Glomerular visceral epithelial cell (primary cell): ENCODE measurements at regions not wholly inside any gene's neighbourhood (a gene's known extent, or its start where the extent isn't known, plus 50 kb on each side); places are given as distances from the start of the nearest gene placed in this dataset.

Source experiments
- DNase-seq: peaks from one replicate; pipeline ENCODE4 v3.0.0-alpha.2; 2016; ENCODE audit errors: extremely low spot score

- peak; percentile 44 for DNase-seq
These were observed 195.4 kb downstream of the MACC1 start for GRCh38 chr7:20021831-20022230.

- DNase-seq, result no peak
These were observed 196.1 kb downstream of the MACC1 start for GRCh38 chr7:20021066-20021465.

- DNase-seq, result no peak
These were observed 197.3 kb downstream of the MACC1 start for GRCh38 chr7:20019757-20020432.

GRCh38 chr7:20016669-20017068, 200.5 kb downstream of the MACC1 start:
- DNase-seq, result no peak

- DNase-seq, result no peak
These were observed 203.6 kb downstream of the MACC1 start for GRCh38 chr7:20013536-20013935.

- no peak for DNase-seq
These were observed 205.1 kb downstream of the MACC1 start for GRCh38 chr7:20012100-20012499.

- no peak for DNase-seq
These were observed 206.3 kb downstream of the MACC1 start for GRCh38 chr7:20010877-20011276.

GRCh38 chr7:20007510-20007909, 209.7 kb downstream of the MACC1 start:
- no peak for DNase-seq

GRCh38 chr7:20005081-20005480, 212.1 kb downstream of the MACC1 start:
- DNase-seq, result no peak

- DNase-seq, result no peak
These were observed 217.5 kb downstream of the MACC1 start for GRCh38 chr7:19999681-20000080.

GRCh38 chr7:19991936-19992335, 218.5 kb upstream of the TMEM196 start:
- DNase-seq, result no peak

- no peak for DNase-seq
These were observed 216.5 kb upstream of the TMEM196 start for GRCh38 chr7:19989906-19990305.

GRCh38 chr7:19988860-19989259, 215.4 kb upstream of the TMEM196 start:
- DNase-seq, result no peak

- no peak for DNase-seq
These were observed 210.8 kb upstream of the TMEM196 start for GRCh38 chr7:19984231-19984632.

GRCh38 chr7:19982841-19983835, 209.7 kb upstream of the TMEM196 start:
- peak; percentile 49 for DNase-seq

GRCh38 chr7:19973581-19973980, 200.2 kb upstream of the TMEM196 start:
- no peak for DNase-seq

GRCh38 chr7:19972876-19973275, 199.5 kb upstream of the TMEM196 start:
- no peak for DNase-seq

- DNase-seq, result no peak
These were observed 198.5 kb upstream of the TMEM196 start for GRCh38 chr7:19971956-19972355.

GRCh38 chr7:19970514-19970913, 197.1 kb upstream of the TMEM196 start:
- DNase-seq, result no peak

- DNase-seq, result peak; percentile 15
These were observed 196.6 kb upstream of the TMEM196 start for GRCh38 chr7:19969859-19970493.

GRCh38 chr7:19964246-19964645, 190.8 kb upstream of the TMEM196 start:
- no peak for DNase-seq

GRCh38 chr7:19963695-19964094, 190.3 kb upstream of the TMEM196 start:
- DNase-seq, result no peak
